ENCODE measurements at regions not wholly inside any gene's neighbourhood (a gene's known extent, or its start where the extent isn't known, plus 50 kb on each side); places are given as distances from the start of the nearest gene placed in this dataset.

- H3K36me3 Mint-ChIP-seq (ENCODE audit: insufficient read depth, unreplicated experiment), result no peaks in the 10 kb centered on the region
- no peak overlapping the region for H3K4me3 Mint-ChIP-seq (ENCODE audit: unreplicated experiment)
- peaks cover 20% of the 10 kb centered on the region for H3K9me3 Mint-ChIP-seq (ENCODE audit: unreplicated experiment)
- BruUV-seq (replicated peaks), result no TSS peak
- H3K9me3 ChIP-seq, result no peaks in the 10 kb centered on the region
- H3K36me3 ChIP-seq (ENCODE audit: control insufficient read depth, insufficient read depth, low read length), result no peaks in the 10 kb centered on the region
- intact Hi-C loops (cut with micrococcal nuclease; ENCODE audit: unreplicated experiment), result no loop called here
- peaks cover 33% of the 10 kb centered on the region for H3K27me3 Mint-ChIP-seq (ENCODE audit: insufficient read depth, unreplicated experiment)
- H3K4me1 Mint-ChIP-seq (ENCODE audit: low read depth, unreplicated experiment), result no peaks in the 10 kb centered on the region
- no peak overlapping the region for H3K27ac Mint-ChIP-seq (ENCODE audit: unreplicated experiment)
- CTCF ChIA-PET, result no interaction called here
- peak in 1 of 2 experiments; percentile 28 for DNase-seq
- H3K4me3 ChIP-seq (ENCODE audit: low read depth, low read length), result no peak overlapping the region
- no peak for TF ChIP-seq CTCF (IDR thresholded peaks at IDR 0.05; ENCODE audit: insufficient read depth in 1 of 2, low read depth in 1 of 2, low read length in 1 of 2, severe bottlenecking in 1 of 2, unreplicated experiment in 1 of 2)
- H3K27me3 ChIP-seq (replicated peaks; ENCODE audit: control insufficient read depth, insufficient read depth, low read length), result no peaks in the 10 kb centered on the region; the same call in 1 of the 2 replicates
- no peaks in the 10 kb centered on the region for H3K4me1 ChIP-seq
- POLR2A ChIA-PET, result no interaction called here
Observed at GRCh38 chr9:135302329-135303279, 177.0 kb upstream of the PPP1R26 start.

- DNase-seq, result peak in 1 of 2 experiments; percentile 17
- no peak for TF ChIP-seq CTCF (IDR thresholded peaks at IDR 0.05; ENCODE audit: insufficient read depth in 1 of 2, low read depth in 1 of 2, low read length in 1 of 2, severe bottlenecking in 1 of 2, unreplicated experiment in 1 of 2)
- no peaks in the 10 kb centered on the region; the same call in 1 of the 2 replicates for H3K27me3 ChIP-seq (replicated peaks; ENCODE audit: control insufficient read depth, insufficient read depth, low read length)
- H3K27me3 Mint-ChIP-seq (ENCODE audit: insufficient read depth, unreplicated experiment), result peaks cover 29% of the 10 kb centered on the region
- no peak overlapping the region for H3K4me3 Mint-ChIP-seq (ENCODE audit: unreplicated experiment)
- no peaks in the 10 kb centered on the region for H3K36me3 ChIP-seq (ENCODE audit: control insufficient read depth, insufficient read depth, low read length)
- no peak overlapping the region for H3K4me3 ChIP-seq (ENCODE audit: low read depth, low read length)
- H3K4me1 ChIP-seq, result no peaks in the 10 kb centered on the region
- ChIA-PET POLR2A (no interaction called here), CTCF (no interaction called here)
- H3K36me3 Mint-ChIP-seq (ENCODE audit: insufficient read depth, unreplicated experiment), result no peaks in the 10 kb centered on the region
- intact Hi-C loops (cut with micrococcal nuclease; ENCODE audit: unreplicated experiment), result no loop called here
- H3K9me3 ChIP-seq, result no peaks in the 10 kb centered on the region
- BruUV-seq (replicated peaks), result no TSS peak
- no peaks in the 10 kb centered on the region for H3K4me1 Mint-ChIP-seq (ENCODE audit: low read depth, unreplicated experiment)
- H3K27ac Mint-ChIP-seq (ENCODE audit: unreplicated experiment), result no peak overlapping the region
- peaks cover 20% of the 10 kb centered on the region for H3K9me3 Mint-ChIP-seq (ENCODE audit: unreplicated experiment)
Observed at GRCh38 chr9:135303280-135303647, 176.3 kb upstream of the PPP1R26 start.

- CTCF ChIA-PET, result no interaction called here
- Histone ChIP-seq H3K4me1 (no peaks in the 10 kb centered on the region), H3K27me3 (replicated peaks; ENCODE audit: control insufficient read depth, insufficient read depth, low read length) (no peaks in the 10 kb centered on the region), H3K4me3 (ENCODE audit: low read depth, low read length) (no peak overlapping the region), H3K9me3 (no peaks in the 10 kb centered on the region), H3K36me3 (ENCODE audit: control insufficient read depth, insufficient read depth, low read length) (no peaks in the 10 kb centered on the region)
- H3K36me3 Mint-ChIP-seq (ENCODE audit: insufficient read depth, unreplicated experiment), result no peaks in the 10 kb centered on the region
- no peak for TF ChIP-seq CTCF (IDR thresholded peaks at IDR 0.05; ENCODE audit: insufficient read depth in 1 of 2, low read depth in 1 of 2, low read length in 1 of 2, severe bottlenecking in 1 of 2, unreplicated experiment in 1 of 2)
- no peaks in the 10 kb centered on the region for H3K4me1 Mint-ChIP-seq (ENCODE audit: low read depth, unreplicated experiment)
- intact Hi-C loops (cut with micrococcal nuclease; ENCODE audit: unreplicated experiment), result no loop called here
- H3K4me3 Mint-ChIP-seq (ENCODE audit: unreplicated experiment), result no peak overlapping the region
- DNase-seq, result no peak
- H3K27me3 Mint-ChIP-seq (ENCODE audit: insufficient read depth, unreplicated experiment), result peaks cover 29% of the 10 kb centered on the region
- no TSS peak for BruUV-seq (replicated peaks)
- H3K27ac Mint-ChIP-seq (ENCODE audit: unreplicated experiment), result no peak overlapping the region
- POLR2A ChIA-PET, result no interaction called here
- peaks cover 20% of the 10 kb centered on the region for H3K9me3 Mint-ChIP-seq (ENCODE audit: unreplicated experiment)
Observed at GRCh38 chr9:135303865-135304499, 175.6 kb upstream of the PPP1R26 start.

Data from Caco-2 (cell line).